ENCODE measurements at regions not wholly inside any gene's neighbourhood (a gene's known extent, or its start where the extent isn't known, plus 50 kb on each side); places are given as distances from the start of the nearest gene placed in this dataset.

- no peak for DNase-seq (ENCODE audit: low spot score in 2 of 2)
- no peaks in the 10 kb centered on the region for H3K27me3 ChIP-seq
- H3K4me1 ChIP-seq, result no peaks in the 10 kb centered on the region
- TF ChIP-seq CTCF (IDR thresholded peaks at IDR 0.05) (no peak), POLR2A (IDR thresholded peaks at IDR 0.05) (no peak), POLR2AphosphoS5 (IDR thresholded peaks at IDR 0.05) (no peak)
- peaks cover 0 to 14% of the 10 kb centered on the region in 2 donors for H3K9me3 ChIP-seq
- H3K4me3 ChIP-seq, result no peak overlapping the region
- intact Hi-C loops (cut with DNase I; ENCODE audit: low total_unique reads), result no loop called here
- no peak overlapping the region for H3K27ac ChIP-seq
- no peaks in the 10 kb centered on the region for H3K36me3 ChIP-seq
Observed at GRCh38 chr4:129598582-129598981, 502.6 kb downstream of the C4orf33 start.

- H3K27me3 ChIP-seq, result no peaks in the 10 kb centered on the region
- no peak overlapping the region for H3K4me3 ChIP-seq
- no peaks in the 10 kb centered on the region for H3K4me1 ChIP-seq
- intact Hi-C loops (cut with DNase I; ENCODE audit: low total_unique reads), result no loop called here
- no peak overlapping the region for H3K27ac ChIP-seq
- no peaks in the 10 kb centered on the region for H3K9me3 ChIP-seq
- no peaks in the 10 kb centered on the region for H3K36me3 ChIP-seq
- TF ChIP-seq CTCF (IDR thresholded peaks at IDR 0.05) (no peak), POLR2AphosphoS5 (IDR thresholded peaks at IDR 0.05) (no peak), POLR2A (IDR thresholded peaks at IDR 0.05) (no peak)
- no peak for DNase-seq (ENCODE audit: low spot score in 2 of 2)
Observed at GRCh38 chr4:129600898-129601297, 504.9 kb downstream of the C4orf33 start.

- no peak overlapping the region for H3K4me3 ChIP-seq
- no peaks in the 10 kb centered on the region for H3K36me3 ChIP-seq
- H3K27ac ChIP-seq, result no peak overlapping the region
- H3K9me3 ChIP-seq, result no peaks in the 10 kb centered on the region
- intact Hi-C loops (cut with DNase I; ENCODE audit: low total_unique reads), result no loop called here
- no peaks in the 10 kb centered on the region for H3K27me3 ChIP-seq
- DNase-seq (ENCODE audit: low spot score in 2 of 2), result no peak
- H3K4me1 ChIP-seq, result no peaks in the 10 kb centered on the region
- no peak for TF ChIP-seq POLR2A (IDR thresholded peaks at IDR 0.05)
- TF ChIP-seq CTCF (IDR thresholded peaks at IDR 0.05), result no peak
- TF ChIP-seq POLR2AphosphoS5 (IDR thresholded peaks at IDR 0.05), result no peak
Observed at GRCh38 chr4:129602447-129602846, 506.5 kb downstream of the C4orf33 start.

- DNase-seq (ENCODE audit: low spot score in 2 of 2), result no peak
- TF ChIP-seq POLR2AphosphoS5 (IDR thresholded peaks at IDR 0.05) (no peak), CTCF (IDR thresholded peaks at IDR 0.05) (no peak), POLR2A (IDR thresholded peaks at IDR 0.05) (no peak)
- intact Hi-C loops (cut with DNase I; ENCODE audit: low total_unique reads), result no loop called here
- no peaks in the 10 kb centered on the region for H3K36me3 ChIP-seq
- H3K9me3 ChIP-seq, result no peaks in the 10 kb centered on the region
- H3K4me3 ChIP-seq, result no peak overlapping the region
- H3K27me3 ChIP-seq, result no peaks in the 10 kb centered on the region
- H3K4me1 ChIP-seq, result no peaks in the 10 kb centered on the region
- no peak overlapping the region for H3K27ac ChIP-seq
Observed at GRCh38 chr4:129603241-129603931, 507.4 kb downstream of the C4orf33 start.

DNA sequence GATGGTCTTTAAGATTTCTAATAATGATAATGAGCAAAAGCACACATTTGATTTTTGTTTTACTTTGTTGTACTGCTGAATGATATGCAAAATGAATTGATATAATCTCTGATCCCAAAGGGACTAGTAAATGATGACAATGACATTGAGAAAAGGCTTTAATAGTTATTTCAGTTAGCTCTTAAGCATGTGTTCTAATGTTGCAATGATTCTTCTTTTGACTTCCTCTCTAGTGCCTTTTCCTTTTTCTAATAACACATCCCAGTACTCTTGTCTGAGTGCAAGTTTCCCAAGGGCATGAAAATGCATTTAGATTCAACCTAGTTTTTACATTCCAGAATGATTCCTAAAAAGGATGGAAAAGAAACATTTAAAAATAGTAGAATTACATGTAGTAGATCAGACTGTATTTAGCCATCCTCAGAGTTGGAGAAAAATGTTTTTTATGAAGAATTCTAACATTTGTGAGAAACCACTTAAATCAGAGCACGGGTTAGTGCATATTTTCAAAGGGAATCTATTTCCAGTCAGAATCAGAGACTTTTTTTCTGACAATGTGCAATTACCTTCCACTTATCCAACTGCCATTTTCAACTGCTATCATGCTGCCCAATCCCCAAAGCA lies 508.8 kb downstream of the C4orf33 start:
- no peaks in the 10 kb centered on the region for H3K4me1 ChIP-seq

More for the DNA sequence above, 508.8 kb downstream of the C4orf33 start:
- Histone ChIP-seq H3K27me3 (no peaks in the 10 kb centered on the region), H3K27ac (no peak overlapping the region), H3K9me3 (no peaks in the 10 kb centered on the region), H3K4me3 (no peak overlapping the region), H3K36me3 (no peaks in the 10 kb centered on the region)
- DNase-seq (ENCODE audit: low spot score in 2 of 2), result no peak
- intact Hi-C loops (cut with DNase I; ENCODE audit: low total_unique reads), result no loop called here
- TF ChIP-seq POLR2A (IDR thresholded peaks at IDR 0.05), result no peak
